NCI-H69 (cell line): ENCODE measurements at regions not wholly inside any gene's neighbourhood (a gene's known extent, or its start where the extent isn't known, plus 50 kb on each side); places are given as distances from the start of the nearest gene placed in this dataset.
A peak's percentile ranks its signal among the peaks of the same experiment; 100 is the strongest.

ENCODE experiments used
- DNase-seq: peaks from one replicate; lab custom pipeline; 2025; lab: John Stamatoyannopoulos, UW

GRCh38 chr17:13933441-13934276 lies 135.6 kb upstream of the COX10 start:
- DNase-seq, result no peak

GRCh38 chr17:13939222-13939621 lies 130.1 kb upstream of the COX10 start:
- no peak for DNase-seq

- peak; percentile 4 for DNase-seq
Measured at GRCh38 chr17:13940858-13941665, 128.2 kb upstream of the COX10 start.

- no peak for DNase-seq
Measured at GRCh38 chr17:13941781-13942180, 127.5 kb upstream of the COX10 start.

GRCh38 chr17:13943909-13944308 lies 125.4 kb upstream of the COX10 start:
- DNase-seq, result no peak

- no peak for DNase-seq
Measured at GRCh38 chr17:13947499-13947898, 121.8 kb upstream of the COX10 start.

GRCh38 chr17:13952009-13952750 lies 117.1 kb upstream of the COX10 start:
- no peak for DNase-seq

GRCh38 chr17:13953841-13954240 lies 115.5 kb upstream of the COX10 start:
- no peak for DNase-seq

GRCh38 chr17:13957636-13958035 lies 111.7 kb upstream of the COX10 start:
- DNase-seq, result no peak

GRCh38 chr17:13958773-13959172 lies 110.5 kb upstream of the COX10 start:
- DNase-seq, result no peak

GRCh38 chr17:13961265-13961664 lies 108.0 kb upstream of the COX10 start:
- no peak for DNase-seq

GRCh38 chr17:13962716-13963240 lies 106.5 kb upstream of the COX10 start:
- no peak for DNase-seq

GRCh38 chr17:13967416-13967815 lies 101.9 kb upstream of the COX10 start:
- no peak for DNase-seq

- no peak for DNase-seq
Measured at GRCh38 chr17:13970531-13970930, 98.8 kb upstream of the COX10 start.

GRCh38 chr17:13973960-13974651 lies 95.2 kb upstream of the COX10 start:
- no peak for DNase-seq

- DNase-seq, result no peak
Measured at GRCh38 chr17:13977837-13978236, 91.5 kb upstream of the COX10 start.

- DNase-seq, result no peak
Measured at GRCh38 chr17:13978478-13978877, 90.8 kb upstream of the COX10 start.

- no peak for DNase-seq
Measured at GRCh38 chr17:13981881-13982280, 87.4 kb upstream of the COX10 start.

GRCh38 chr17:13984956-13985355 lies 84.3 kb upstream of the COX10 start:
- DNase-seq, result no peak

- no peak for DNase-seq
Measured at GRCh38 chr17:13986855-13987254, 82.4 kb upstream of the COX10 start.

- DNase-seq, result no peak
Measured at GRCh38 chr17:13989138-13989537, 80.2 kb upstream of the COX10 start.

GRCh38 chr17:13993106-13993505 lies 76.2 kb upstream of the COX10 start:
- DNase-seq, result no peak
